PC-9 (cell line): ENCODE measurements at regions not wholly inside any gene's neighbourhood (a gene's known extent, or its start where the extent isn't known, plus 50 kb on each side); places are given as distances from the start of the nearest gene placed in this dataset.

Source experiments
- BruUV-seq: library from RNA; stranded (reverse); fragments of 400-500 nt; replicated peaks from 2 replicates; lab custom pipeline; 2021; lab: Mats Ljungman, UMichigan
- CTCF ChIA-PET: fragments of 300-600 bp; sonication (Branson Sonifier 250); formaldehyde crosslinking; loops from one replicate; lab custom pipeline; 2022; ENCODE audit warnings: antibody characterized with exemption; lab: Charles Lee
- POLR2A ChIA-PET: fragments of 300-600 bp; sonication (Branson Sonifier 250); formaldehyde crosslinking; loops from one replicate; lab custom pipeline; 2022; ENCODE audit warnings: antibody characterized with exemption; ENCODE audit not compliant: unreplicated experiment; lab: Charles Lee
- DNase-seq, 2 experiments: peaks; one replicate each; pipeline versions ENCODE4 v3.0.0 to v3.0.0-alpha.2; 2015 to 2022; ENCODE audit warnings: mixed read lengths in 1 of 2
- H2AFZ ChIP-seq: fragments of 200-600 bp; sonication (generic); 2 replicates; pipeline ENCODE4 v1.8.1; 2017; ENCODE audit warnings: antibody characterized with exemption
- H3F3A ChIP-seq: fragments of 200-600 bp; sonication (generic); 2 replicates; pipeline ENCODE4 v1.8.1; 2017; ENCODE audit warnings: antibody characterized with exemption, mild to moderate bottlenecking, low read depth; ENCODE audit not compliant: insufficient read depth
- H3K27ac ChIP-seq: fragments of 200-600 bp; sonication (generic); 2 replicates; pipeline ENCODE4 v1.6.1; 2016; ENCODE audit warnings: mixed run types
- H3K27me3 ChIP-seq: fragments of 200-600 bp; sonication (generic); 2 replicates; pipeline ENCODE4 v1.6.1; 2016; ENCODE audit warnings: low read depth, mixed run types; ENCODE audit not compliant: insufficient read depth
- H3K36me3 ChIP-seq: fragments of 200-600 bp; sonication (generic); 2 replicates; pipeline ENCODE4 v1.6.1; 2016; ENCODE audit warnings: low read depth, mixed run types
- H3K4me1 ChIP-seq: fragments of 200-600 bp; sonication (generic); replicated peaks from 2 replicates; pipeline ENCODE4 v1.6.1; 2016; ENCODE audit warnings: mixed run types; ENCODE audit not compliant: insufficient read depth
- H3K4me2 ChIP-seq: fragments of 200-600 bp; sonication (generic); 2 replicates; pipeline ENCODE4 v1.6.1; 2017; ENCODE audit warnings: mixed run types
- H3K4me3 ChIP-seq: fragments of 200-600 bp; sonication (generic); 2 replicates; pipeline ENCODE4 v1.6.1; 2016; ENCODE audit warnings: mixed run types
- H3K79me2 ChIP-seq: fragments of 200-600 bp; sonication (generic); 2 replicates; pipeline ENCODE4 v1.6.1; 2017; ENCODE audit warnings: low read depth, mixed run types
- H3K9me2 ChIP-seq: fragments of 200-600 bp; sonication (generic); 2 replicates; pipeline ENCODE4 v1.8.1; 2017; ENCODE audit warnings: mild to moderate bottlenecking; ENCODE audit not compliant: insufficient read depth
- H3K9me3 ChIP-seq: fragments of 200-600 bp; sonication (generic); 2 replicates; pipeline ENCODE4 v1.8.1; 2016; ENCODE audit warnings: low read depth; ENCODE audit not compliant: insufficient read depth
- H4K20me1 ChIP-seq: fragments of 200-600 bp; sonication (generic); 2 replicates; pipeline ENCODE4 v1.8.1; 2017; ENCODE audit not compliant: insufficient read depth
- EZH2 ChIP-seq: fragments of 200-600 bp; sonication (generic); IDR thresholded peaks from 2 replicates; pipeline ENCODE4 v1.8.0; 2017; ENCODE audit warnings: antibody characterized with exemption, low read depth
- intact Hi-C: fragments of 100-400 bp; cut with micrococcal nuclease; formaldehyde crosslinking; loops from one replicate; pipeline ENCODE4 v1.10.0; 2022; ENCODE audit not compliant: unreplicated experiment
- TF ChIP-seq, protein P1 (sequence below): fragments of 200-600 bp; sonication (generic); conservative IDR thresholded peaks from 2 replicates; pipeline ENCODE4 v1.6.1; 2017; ENCODE audit warnings: mixed run types, antibody characterized with exemption, mild to moderate bottlenecking, moderate library complexity

DNA sequence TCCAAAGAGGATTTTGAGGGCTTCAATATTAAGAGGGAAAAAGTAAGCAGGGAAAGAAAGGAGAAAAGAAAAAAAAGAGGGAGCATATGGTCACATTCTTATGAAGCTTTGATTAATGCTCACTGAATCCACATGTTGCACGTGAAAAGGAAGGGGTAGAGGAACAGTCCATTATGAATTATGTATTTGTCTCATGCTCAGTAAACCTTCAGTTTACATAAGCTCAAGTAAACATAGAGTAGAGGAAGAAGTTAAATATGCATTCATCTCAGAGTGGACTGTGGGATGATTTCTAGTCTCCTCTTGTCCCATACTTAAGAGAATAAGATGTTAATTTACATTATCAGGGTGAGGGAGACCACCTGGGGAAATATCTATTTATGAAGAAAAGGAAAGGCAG, 334.5 kb downstream of the IPO8 start:
- 0 out of 2 replicates have a peak, but pooled peaks cover 7% of the 10 kb centered on the region for H3K9me3 ChIP-seq
- CTCF ChIA-PET: no interaction called here

DNA sequence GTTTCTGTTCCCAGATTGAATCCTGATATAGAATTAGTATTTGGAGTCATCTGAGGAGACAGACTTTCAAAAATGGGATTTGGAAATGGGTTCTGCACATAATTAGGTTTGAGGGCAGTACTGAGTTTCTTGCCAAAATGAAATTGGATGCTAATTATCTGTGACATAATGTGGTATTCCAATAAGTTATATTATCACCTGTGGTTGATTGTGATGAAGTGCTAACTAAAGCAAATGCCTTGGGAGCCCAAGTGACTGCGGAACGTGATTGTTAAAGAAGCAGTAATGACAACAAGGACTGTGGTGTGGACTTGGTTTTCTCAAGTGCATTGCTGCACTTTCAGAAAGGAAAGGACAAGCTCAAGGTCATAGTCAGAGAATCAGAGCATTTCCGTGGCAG, 337.0 kb downstream of the IPO8 start:
- Histone ChIP-seq H3K36me3 (no peaks in the 10 kb centered on the region), H3K4me1 (no peaks in the 10 kb centered on the region), H3K27me3 (no peaks in the 10 kb centered on the region), H3K4me3 (no peak overlapping the region), H3K4me2 (no peak overlapping the region), H3K9me2 (no peaks in the 10 kb centered on the region), H3K9me3 (0 out of 2 replicates have a peak, but pooled peaks cover 7% of the 10 kb centered on the region), H2AFZ (no peak overlapping the region), H3K27ac (no peak overlapping the region), H3K79me2 (no peaks in the 10 kb centered on the region), H3F3A (no peaks in the 10 kb centered on the region), H4K20me1 (no peaks in the 10 kb centered on the region)
- no TSS peak for BruUV-seq
- DNase-seq: no peak
- TF ChIP-seq EZH2: no peak
- TF ChIP-seq, protein P1, sequence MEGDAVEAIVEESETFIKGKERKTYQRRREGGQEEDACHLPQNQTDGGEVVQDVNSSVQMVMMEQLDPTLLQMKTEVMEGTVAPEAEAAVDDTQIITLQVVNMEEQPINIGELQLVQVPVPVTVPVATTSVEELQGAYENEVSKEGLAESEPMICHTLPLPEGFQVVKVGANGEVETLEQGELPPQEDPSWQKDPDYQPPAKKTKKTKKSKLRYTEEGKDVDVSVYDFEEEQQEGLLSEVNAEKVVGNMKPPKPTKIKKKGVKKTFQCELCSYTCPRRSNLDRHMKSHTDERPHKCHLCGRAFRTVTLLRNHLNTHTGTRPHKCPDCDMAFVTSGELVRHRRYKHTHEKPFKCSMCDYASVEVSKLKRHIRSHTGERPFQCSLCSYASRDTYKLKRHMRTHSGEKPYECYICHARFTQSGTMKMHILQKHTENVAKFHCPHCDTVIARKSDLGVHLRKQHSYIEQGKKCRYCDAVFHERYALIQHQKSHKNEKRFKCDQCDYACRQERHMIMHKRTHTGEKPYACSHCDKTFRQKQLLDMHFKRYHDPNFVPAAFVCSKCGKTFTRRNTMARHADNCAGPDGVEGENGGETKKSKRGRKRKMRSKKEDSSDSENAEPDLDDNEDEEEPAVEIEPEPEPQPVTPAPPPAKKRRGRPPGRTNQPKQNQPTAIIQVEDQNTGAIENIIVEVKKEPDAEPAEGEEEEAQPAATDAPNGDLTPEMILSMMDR: no peak
- ChIA-PET POLR2A (no interaction called here), CTCF (no interaction called here)
- intact Hi-C loops: no loop called here

More for the DNA sequence above, 334.5 kb downstream of the IPO8 start:
- DNase-seq: no peak
- no peaks in the 10 kb centered on the region for H3K9me2 ChIP-seq
- no peak overlapping the region for H3K27ac ChIP-seq
- H4K20me1 ChIP-seq: no peaks in the 10 kb centered on the region
- H2AFZ ChIP-seq: no peak overlapping the region
- no peak overlapping the region for H3K4me2 ChIP-seq
- H3F3A ChIP-seq: no peaks in the 10 kb centered on the region
- POLR2A ChIA-PET: no interaction called here
- H3K79me2 ChIP-seq: no peaks in the 10 kb centered on the region
- no peak for TF ChIP-seq EZH2
- intact Hi-C loops: no loop called here
- BruUV-seq: no TSS peak
- no peaks in the 10 kb centered on the region for H3K36me3 ChIP-seq
- H3K27me3 ChIP-seq: no peaks in the 10 kb centered on the region
- H3K4me3 ChIP-seq: no peak overlapping the region
- H3K4me1 ChIP-seq: no peaks in the 10 kb centered on the region

DNA sequence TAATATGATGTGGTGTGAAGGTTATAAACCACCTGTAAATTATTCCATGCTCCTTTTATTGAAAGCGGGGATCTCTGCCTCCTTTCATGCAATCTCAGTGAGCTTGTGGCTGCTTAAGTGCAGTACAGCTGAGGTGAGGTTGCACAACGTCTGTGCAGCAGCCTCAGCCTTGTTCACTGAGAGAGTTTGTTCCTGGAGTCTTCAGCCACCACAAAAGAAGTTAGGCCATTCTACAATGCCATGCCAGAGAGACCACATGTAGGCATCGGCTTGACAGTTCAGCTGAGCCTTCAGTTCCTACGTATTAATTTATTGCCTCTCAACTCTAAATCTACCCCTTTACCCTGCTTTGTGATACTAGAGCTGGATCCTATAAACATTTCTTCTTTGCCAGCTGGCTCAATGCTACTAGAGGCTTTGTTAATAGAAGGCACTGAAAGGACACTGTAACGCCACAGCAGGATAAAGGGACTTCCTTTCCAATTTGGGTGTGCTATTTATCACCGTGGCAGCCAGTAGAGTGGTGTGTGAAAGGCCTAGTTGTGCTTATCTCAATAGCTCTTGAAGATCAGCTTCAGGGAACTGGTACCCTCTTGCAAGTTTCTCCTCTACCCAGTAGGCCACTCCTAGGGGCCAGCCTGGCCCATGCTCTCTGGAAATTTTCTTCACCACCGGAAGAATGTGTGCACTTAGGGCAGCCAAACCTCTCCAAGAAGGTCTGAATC, 337.7 kb downstream of the IPO8 start:
- no peak overlapping the region for H3K4me2 ChIP-seq
- H3K27ac ChIP-seq: no peak overlapping the region
- no peaks in the 10 kb centered on the region for H4K20me1 ChIP-seq
- H3K36me3 ChIP-seq: no peaks in the 10 kb centered on the region
- H3K4me1 ChIP-seq: no peaks in the 10 kb centered on the region
- BruUV-seq: no TSS peak
- no peaks in the 10 kb centered on the region for H3K9me2 ChIP-seq
- H3F3A ChIP-seq: no peaks in the 10 kb centered on the region
- no peak overlapping the region for H2AFZ ChIP-seq
- intact Hi-C loops: no loop called here
- DNase-seq: no peak
- no peaks in the 10 kb centered on the region for H3K79me2 ChIP-seq
- no peak overlapping the region for H3K4me3 ChIP-seq
- H3K9me3 ChIP-seq: no peaks in the 10 kb centered on the region
- no peaks in the 10 kb centered on the region for H3K27me3 ChIP-seq
- no peak for TF ChIP-seq EZH2
- TF ChIP-seq, protein P1: no peak
- ChIA-PET CTCF (no interaction called here), POLR2A (no interaction called here)
